ENCODE measurements at regions not wholly inside any gene's neighbourhood (a gene's known extent, or its start where the extent isn't known, plus 50 kb on each side); places are given as distances from the start of the nearest gene placed in this dataset.

- TF ChIP-seq EZH2phosphoT487 (IDR thresholded peaks at IDR 0.05; ENCODE audit: borderline replicate concordance, low read depth, low read length): no peak
- TF ChIP-seq CTCF (conservative IDR thresholded peaks at IDR 0.05; ENCODE audit: low read length): no peak
Measured at GRCh38 chr11:38795027-38795426, 2197.0 kb upstream of the RAG2 start.

All from OCI-LY7 (cell line).